ENCODE measurements at regions not wholly inside any gene's neighbourhood (a gene's known extent, or its start where the extent isn't known, plus 50 kb on each side); places are given as distances from the start of the nearest gene placed in this dataset.
A peak's percentile ranks its signal among the peaks of the same experiment; 100 is the strongest.

DNA sequence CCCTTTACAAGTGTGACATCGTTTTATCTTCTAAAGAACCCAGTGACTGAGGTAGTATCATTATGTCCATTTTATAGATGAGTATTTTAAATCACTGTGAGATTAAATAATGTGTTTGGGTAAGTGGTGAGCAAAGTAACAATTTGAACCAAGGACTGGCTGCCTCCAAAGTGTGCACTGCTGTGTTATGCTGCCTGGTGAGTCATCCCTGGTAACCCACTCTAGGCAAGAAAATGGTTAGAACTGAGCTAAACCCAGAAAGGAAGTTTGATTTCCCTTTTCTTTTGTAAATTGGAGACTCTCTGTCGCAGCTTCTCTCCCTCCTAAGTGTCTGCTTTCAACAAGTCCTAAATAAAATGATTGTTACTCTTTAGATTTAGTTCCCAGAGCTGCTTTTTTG lies 342.8 kb upstream of the KAZN start:
- no peaks in the 10 kb centered on the region for H3K36me3 ChIP-seq (ENCODE audit: insufficient read depth in 1 of 2, low read depth in 1 of 2)
- WGBS, 3 donors: 76 to 78% (median 78%) methylated on average over 2 of the region's 2 CpGs
- H3K4me3 ChIP-seq: no peak overlapping the region
- ATAC-seq (no peak), DNase-seq (no peak)
- no peaks in the 10 kb centered on the region for H3K4me1 ChIP-seq
- H3K9me3 ChIP-seq: no peaks in the 10 kb centered on the region
- intact Hi-C loops (cut with DNase I): no loop called here
- no peaks in the 10 kb centered on the region for H3K27me3 ChIP-seq (ENCODE audit: insufficient read depth in 3 of 3, low read length in 2 of 3)
- TF ChIP-seq, protein P1, sequence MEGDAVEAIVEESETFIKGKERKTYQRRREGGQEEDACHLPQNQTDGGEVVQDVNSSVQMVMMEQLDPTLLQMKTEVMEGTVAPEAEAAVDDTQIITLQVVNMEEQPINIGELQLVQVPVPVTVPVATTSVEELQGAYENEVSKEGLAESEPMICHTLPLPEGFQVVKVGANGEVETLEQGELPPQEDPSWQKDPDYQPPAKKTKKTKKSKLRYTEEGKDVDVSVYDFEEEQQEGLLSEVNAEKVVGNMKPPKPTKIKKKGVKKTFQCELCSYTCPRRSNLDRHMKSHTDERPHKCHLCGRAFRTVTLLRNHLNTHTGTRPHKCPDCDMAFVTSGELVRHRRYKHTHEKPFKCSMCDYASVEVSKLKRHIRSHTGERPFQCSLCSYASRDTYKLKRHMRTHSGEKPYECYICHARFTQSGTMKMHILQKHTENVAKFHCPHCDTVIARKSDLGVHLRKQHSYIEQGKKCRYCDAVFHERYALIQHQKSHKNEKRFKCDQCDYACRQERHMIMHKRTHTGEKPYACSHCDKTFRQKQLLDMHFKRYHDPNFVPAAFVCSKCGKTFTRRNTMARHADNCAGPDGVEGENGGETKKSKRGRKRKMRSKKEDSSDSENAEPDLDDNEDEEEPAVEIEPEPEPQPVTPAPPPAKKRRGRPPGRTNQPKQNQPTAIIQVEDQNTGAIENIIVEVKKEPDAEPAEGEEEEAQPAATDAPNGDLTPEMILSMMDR (IDR thresholded peaks at IDR 0.05): no peak
- no peak overlapping the region for H3K27ac ChIP-seq

- 12 to 30% (median 14%) methylated on average over 13 of the region's 13 CpGs for WGBS, 3 donors
- no peak overlapping the region for H3K27ac ChIP-seq
- intact Hi-C loops (cut with DNase I): no loop called here
Observed at GRCh38 chr1:14259191-14259757, 339.2 kb upstream of the KAZN start.

GRCh38 chr1:14260480-14260879 lies 338.0 kb upstream of the KAZN start:
- H3K4me3 ChIP-seq: no peak overlapping the region
- intact Hi-C loops (cut with DNase I): no loop called here
- no peaks in the 10 kb centered on the region for H3K4me1 ChIP-seq
- DNase-seq (no peak), ATAC-seq (no peak)
- no peaks in the 10 kb centered on the region for H3K27me3 ChIP-seq (ENCODE audit: insufficient read depth in 3 of 3, low read length in 2 of 3)
- 88 to 93% (median 91%) methylated on average over 8 of the region's 8 CpGs for WGBS, 3 donors
- TF ChIP-seq, protein P1 (IDR thresholded peaks at IDR 0.05): no peak
- no peak overlapping the region for H3K27ac ChIP-seq
- no peaks in the 10 kb centered on the region for H3K36me3 ChIP-seq (ENCODE audit: insufficient read depth in 1 of 2, low read depth in 1 of 2)
- no peaks in the 10 kb centered on the region for H3K9me3 ChIP-seq

More at GRCh38 chr1:14259191-14259757, 339.2 kb upstream of the KAZN start:
- Histone ChIP-seq H3K9me3 (no peaks in the 10 kb centered on the region), H3K36me3 (ENCODE audit: insufficient read depth in 1 of 2, low read depth in 1 of 2) (no peaks in the 10 kb centered on the region), H3K4me1 (no peaks in the 10 kb centered on the region), H3K27me3 (ENCODE audit: insufficient read depth in 3 of 3, low read length in 2 of 3) (no peaks in the 10 kb centered on the region), H3K4me3 (no peak overlapping the region)
- DNase-seq: peak; percentile 89 to 93
- ATAC-seq: peak; percentile 52 to 91 (median 86)
- TF ChIP-seq, protein P1 (IDR thresholded peaks at IDR 0.05): no peak

- Histone ChIP-seq H3K9me3 (no peaks in the 10 kb centered on the region), H3K27ac (no peak overlapping the region), H3K4me3 (no peak overlapping the region), H3K36me3 (ENCODE audit: insufficient read depth in 1 of 2, low read depth in 1 of 2) (no peaks in the 10 kb centered on the region), H3K27me3 (ENCODE audit: insufficient read depth in 3 of 3, low read length in 2 of 3) (no peaks in the 10 kb centered on the region), H3K4me1 (no peaks in the 10 kb centered on the region)
- TF ChIP-seq, protein P1 (IDR thresholded peaks at IDR 0.05): no peak
- ATAC-seq: no peak
- no peak for DNase-seq
- intact Hi-C loops (cut with DNase I): no loop called here
- 64 to 73% (median 71%) methylated on average over 11 of the region's 11 CpGs for WGBS, 3 donors
Observed at GRCh38 chr1:14261395-14261794, 337.1 kb upstream of the KAZN start.

DNA sequence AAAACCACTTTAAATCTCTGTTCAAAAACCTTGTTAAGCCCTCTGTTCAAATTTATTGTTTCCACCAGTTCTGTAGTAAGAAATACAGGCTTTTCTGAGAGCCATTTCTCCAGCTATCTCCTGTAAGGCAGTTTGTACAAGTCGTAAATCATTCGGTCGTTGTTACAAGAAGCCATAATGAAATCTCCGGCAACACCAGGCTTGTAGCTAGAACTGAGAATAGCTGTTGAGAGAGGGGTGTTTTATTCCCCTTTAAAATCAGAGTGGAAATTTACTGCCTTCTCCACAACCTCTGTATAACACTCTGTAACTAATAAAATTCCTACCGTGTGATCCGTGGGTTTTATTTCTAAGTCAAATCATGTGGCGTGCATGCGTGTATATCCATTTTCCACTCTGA lies 335.8 kb upstream of the KAZN start:
- Histone ChIP-seq H3K4me1 (no peaks in the 10 kb centered on the region), H3K27me3 (ENCODE audit: insufficient read depth in 3 of 3, low read length in 2 of 3) (no peaks in the 10 kb centered on the region), H3K36me3 (ENCODE audit: insufficient read depth in 1 of 2, low read depth in 1 of 2) (no peaks in the 10 kb centered on the region), H3K4me3 (no peak overlapping the region), H3K27ac (no peak overlapping the region), H3K9me3 (no peaks in the 10 kb centered on the region)
- ATAC-seq (no peak), DNase-seq (no peak)
- TF ChIP-seq, protein P1 (IDR thresholded peaks at IDR 0.05): no peak
- 34 to 41% (median 37%) methylated on average over 8 of the region's 8 CpGs for WGBS, 3 donors
- intact Hi-C loops (cut with DNase I): no loop called here

Data from psoas muscle (tissue), 7 donors.